ENCODE measurements at regions not wholly inside any gene's neighbourhood (a gene's known extent, or its start where the extent isn't known, plus 50 kb on each side); places are given as distances from the start of the nearest gene placed in this dataset.
"Not testable (repeated sequence)": the region's sequence is repeated elsewhere in the genome, so short reads cannot be mapped to it uniquely, and the experiment has no call there.

- Mint-ChIP-seq H3K27me3 (ENCODE audit: low read depth, poor library complexity) (no peaks in the 10 kb centered on the region), H3K27ac (no peak overlapping the region), H3K4me1 (no peaks in the 10 kb centered on the region), H3K4me3 (no peak overlapping the region), H3K9me3 (no peaks in the 10 kb centered on the region), H3K36me3 (ENCODE audit: low read depth) (no peaks in the 10 kb centered on the region)
- DNase-seq: no peak
- TF ChIP-seq CTCF (IDR thresholded peaks at IDR 0.05): no peak
These were observed 71.7 kb upstream of the CHORDC1 start for GRCh38 chr11:90294526-90294925.

GRCh38 chr11:90294091-90294490 is 71.2 kb upstream of the CHORDC1 start:
- Mint-ChIP-seq H3K4me1 (no peaks in the 10 kb centered on the region), H3K4me3 (no peak overlapping the region), H3K27me3 (ENCODE audit: low read depth, poor library complexity) (no peaks in the 10 kb centered on the region), H3K36me3 (ENCODE audit: low read depth) (no peaks in the 10 kb centered on the region), H3K27ac (no peak overlapping the region), H3K9me3 (no peaks in the 10 kb centered on the region)
- no peak for TF ChIP-seq CTCF (IDR thresholded peaks at IDR 0.05)
- no peak for DNase-seq

- peak; percentile 73 for TF ChIP-seq CTCF (IDR thresholded peaks at IDR 0.05)
- Mint-ChIP-seq H3K4me3 (no peak overlapping the region), H3K27me3 (ENCODE audit: low read depth, poor library complexity) (no peaks in the 10 kb centered on the region), H3K4me1 (no peaks in the 10 kb centered on the region), H3K27ac (no peak overlapping the region), H3K9me3 (no peaks in the 10 kb centered on the region), H3K36me3 (ENCODE audit: low read depth) (no peaks in the 10 kb centered on the region)
- DNase-seq: no peak
These were observed 65.5 kb upstream of the CHORDC1 start for GRCh38 chr11:90288212-90288821.

GRCh38 chr11:90286640-90287039 is 63.8 kb upstream of the CHORDC1 start:
- Mint-ChIP-seq H3K36me3 (ENCODE audit: low read depth) (no peaks in the 10 kb centered on the region), H3K27me3 (ENCODE audit: low read depth, poor library complexity) (no peaks in the 10 kb centered on the region), H3K4me3 (no peak overlapping the region), H3K4me1 (no peaks in the 10 kb centered on the region), H3K9me3 (no peaks in the 10 kb centered on the region), H3K27ac (no peak overlapping the region)
- no peak for DNase-seq
- no peak for TF ChIP-seq CTCF (IDR thresholded peaks at IDR 0.05)

GRCh38 chr11:90284171-90284570 is 61.3 kb upstream of the CHORDC1 start:
- Mint-ChIP-seq H3K4me3 (no peak overlapping the region), H3K9me3 (no peaks in the 10 kb centered on the region), H3K36me3 (ENCODE audit: low read depth) (no peaks in the 10 kb centered on the region), H3K27ac (no peak overlapping the region), H3K27me3 (ENCODE audit: low read depth, poor library complexity) (peaks cover 4% of the 10 kb centered on the region), H3K4me1 (no peaks in the 10 kb centered on the region)
- no peak for DNase-seq
- no peak for TF ChIP-seq CTCF (IDR thresholded peaks at IDR 0.05)

GRCh38 chr11:90282551-90283071 is 59.8 kb upstream of the CHORDC1 start:
- H3K4me1 Mint-ChIP-seq: not testable (repeated sequence)

More at GRCh38 chr11:90282551-90283071, 59.8 kb upstream of the CHORDC1 start:
- not testable (repeated sequence) for H3K27me3 Mint-ChIP-seq (ENCODE audit: low read depth, poor library complexity); DNase-seq; H3K27ac Mint-ChIP-seq; H3K36me3 Mint-ChIP-seq (ENCODE audit: low read depth); H3K9me3 Mint-ChIP-seq; H3K4me3 Mint-ChIP-seq

Data from nephron progenitor cell (in vitro differentiated cells).